Upper lobe of right lung (tissue), 1 donor: ENCODE measurements at regions not wholly inside any gene's neighbourhood (a gene's known extent, or its start where the extent isn't known, plus 50 kb on each side); places are given as distances from the start of the nearest gene placed in this dataset.
"Not testable (repeated sequence)": the region's sequence is repeated elsewhere in the genome, so short reads cannot be mapped to it uniquely, and the experiment has no call there.

ENCODE experiments used
- ATAC-seq: fragments of 200-7000 bp; cut with Tn5 transposase; one replicate; pipeline ENCODE4 v1.9.1; 2020; ENCODE audit warnings: mild to moderate bottlenecking, moderate library complexity
- DNase-seq: peaks from one replicate; pipeline ENCODE4 v3.0.0-alpha.2; 2020
- H3K27ac ChIP-seq: fragments of 200-600 bp; one replicate; pipeline ENCODE4 v1.8.0; 2022
- H3K27me3 ChIP-seq: fragments of 200-600 bp; one replicate; pipeline ENCODE4 v1.8.0; 2022; ENCODE audit warnings: mild to moderate bottlenecking
- H3K36me3 ChIP-seq: fragments of 200-600 bp; one replicate; pipeline ENCODE4 v1.8.0; 2022
- H3K4me1 ChIP-seq: fragments of 200-600 bp; one replicate; pipeline ENCODE4 v1.8.0; 2022
- H3K4me3 ChIP-seq: fragments of 200-600 bp; one replicate; pipeline ENCODE4 v1.8.0; 2022; ENCODE audit warnings: mild to moderate bottlenecking
- H3K9me3 ChIP-seq: fragments of 200-600 bp; one replicate; pipeline ENCODE4 v1.8.0; 2022
- CTCF ChIP-seq: fragments of 200-600 bp; IDR thresholded peaks from one replicate; pipeline ENCODE4 v1.8.0; 2022; ENCODE audit warnings: antibody characterized with exemption
- intact Hi-C: fragments of 100-400 bp; cut with DNase I; formaldehyde crosslinking; loops from one replicate; pipeline ENCODE4 v1.11.0; 2022
- donor health status: DM: no; HTN: yes; CAD: no; lungs with severe emphysema.

DNA sequence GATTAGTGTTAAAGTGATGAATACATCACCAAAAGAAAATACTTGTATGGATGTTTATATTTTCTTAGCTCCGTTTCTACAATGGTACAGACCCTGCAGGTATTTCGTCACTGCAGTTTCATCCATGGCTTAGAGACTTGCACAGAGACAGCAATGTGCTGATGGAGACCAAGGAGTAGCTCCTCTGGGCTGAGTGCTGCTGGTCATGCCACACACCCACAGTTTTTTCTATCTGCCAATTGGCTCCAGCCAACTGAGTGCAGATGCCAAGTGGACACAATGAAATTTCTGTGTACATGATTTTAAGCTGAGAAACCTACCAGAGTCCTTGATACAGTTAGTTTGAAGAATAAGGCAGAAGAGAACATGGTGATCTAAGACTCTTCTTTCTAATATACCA is 145.9 kb upstream of the ADCY2 start:
- no peaks in the 10 kb centered on the region for H3K27me3 ChIP-seq
- intact Hi-C loops = no loop called here
- no peak for TF ChIP-seq CTCF
- H3K27ac ChIP-seq = no peak overlapping the region
- no peak for ATAC-seq
- H3K4me3 ChIP-seq = no peak overlapping the region
- no peak for DNase-seq
- no peaks in the 10 kb centered on the region for H3K36me3 ChIP-seq
- H3K9me3 ChIP-seq = no peaks in the 10 kb centered on the region
- H3K4me1 ChIP-seq = no peaks in the 10 kb centered on the region

GRCh38 chr5:7250611-7251010 is 145.3 kb upstream of the ADCY2 start:
- Histone ChIP-seq H3K27ac (peak overlapping the region; percentile 56), H3K4me1 (no peaks in the 10 kb centered on the region), H3K27me3 (no peaks in the 10 kb centered on the region), H3K9me3 (no peaks in the 10 kb centered on the region), H3K36me3 (no peaks in the 10 kb centered on the region), H3K4me3 (no peak overlapping the region)
- no peak for TF ChIP-seq CTCF
- intact Hi-C loops = no loop called here
- ATAC-seq (peak; percentile 46), DNase-seq (no peak)

DNA sequence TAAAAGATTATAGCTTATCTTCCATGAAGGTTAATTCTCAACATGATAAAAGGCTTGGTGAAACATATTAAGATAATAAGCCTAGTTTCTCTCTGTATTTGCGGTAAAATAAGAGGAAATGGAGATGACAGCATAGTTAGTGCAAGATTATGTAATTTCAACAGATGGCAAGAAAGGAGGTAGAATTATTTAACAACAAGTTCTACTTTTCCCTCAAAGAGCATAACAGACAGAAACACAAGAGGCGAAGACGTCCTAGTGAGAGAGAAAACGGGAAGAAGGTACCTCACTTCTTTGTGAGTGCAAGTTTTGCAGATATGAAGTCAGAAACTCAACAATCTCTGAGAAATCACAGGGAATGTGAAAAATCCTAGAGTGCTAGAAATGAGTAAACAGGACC is 144.8 kb upstream of the ADCY2 start:
- intact Hi-C loops = no loop called here
- no peak overlapping the region for H3K4me3 ChIP-seq
- no peaks in the 10 kb centered on the region for H3K27me3 ChIP-seq
- no peak for DNase-seq
- ATAC-seq = peak; percentile 54
- TF ChIP-seq CTCF = no peak
- no peaks in the 10 kb centered on the region for H3K4me1 ChIP-seq
- H3K27ac ChIP-seq = peak overlapping the region; percentile 56
- H3K36me3 ChIP-seq = no peaks in the 10 kb centered on the region
- no peaks in the 10 kb centered on the region for H3K9me3 ChIP-seq

DNA sequence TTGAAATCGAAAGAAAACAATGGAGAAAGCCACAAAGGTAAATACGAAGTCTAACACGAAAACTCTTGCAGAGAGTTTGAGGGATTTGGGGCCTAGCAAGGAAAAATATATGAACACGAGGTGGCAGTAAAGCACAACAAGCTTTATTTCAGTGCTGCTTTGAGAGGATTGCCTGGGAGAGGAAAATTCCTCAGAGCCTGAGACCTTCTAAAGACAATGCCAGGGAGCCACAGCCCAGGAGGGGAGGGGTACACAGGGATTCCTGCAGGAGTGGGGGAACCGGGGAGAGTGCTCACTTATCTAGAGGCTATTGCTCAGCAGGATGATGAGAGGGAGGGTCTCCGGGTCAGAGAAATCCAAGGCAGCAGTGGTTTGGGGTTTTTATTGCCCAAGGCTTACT is 134.9 kb upstream of the ADCY2 start:
- H3K4me1 ChIP-seq = no peaks in the 10 kb centered on the region
- intact Hi-C loops = no loop called here
- no peak overlapping the region for H3K4me3 ChIP-seq
- ATAC-seq (peak; percentile 54), DNase-seq (no peak)
- no peaks in the 10 kb centered on the region for H3K27me3 ChIP-seq
- TF ChIP-seq CTCF = peak; percentile 57
- H3K9me3 ChIP-seq = no peaks in the 10 kb centered on the region
- H3K36me3 ChIP-seq = no peaks in the 10 kb centered on the region
- no peak overlapping the region for H3K27ac ChIP-seq

DNA sequence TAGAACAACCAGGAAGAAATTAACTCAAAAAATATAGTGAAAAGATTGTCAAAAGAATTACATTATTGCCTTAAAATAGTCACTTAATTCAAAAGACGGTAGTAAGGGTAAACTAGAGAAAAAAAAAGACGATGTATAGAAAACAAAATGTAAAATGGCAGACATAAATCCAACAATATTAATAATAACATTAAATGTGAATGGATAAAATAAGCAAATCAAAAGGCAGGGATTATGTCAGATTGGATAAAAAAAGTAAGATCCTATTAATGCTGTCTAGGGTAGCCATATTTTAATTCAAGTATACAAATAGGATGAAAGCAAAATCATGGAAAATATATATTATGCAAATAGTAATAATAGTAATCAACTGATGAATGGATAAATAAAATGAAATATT is 134.0 kb upstream of the ADCY2 start:
- Histone ChIP-seq H3K4me1 (no peaks in the 10 kb centered on the region), H3K36me3 (no peaks in the 10 kb centered on the region), H3K27ac (no peak overlapping the region), H3K27me3 (no peaks in the 10 kb centered on the region), H3K4me3 (no peak overlapping the region), H3K9me3 (no peaks in the 10 kb centered on the region)
- TF ChIP-seq CTCF = no peak
- DNase-seq (no peak), ATAC-seq (no peak)
- intact Hi-C loops = no loop called here

DNA sequence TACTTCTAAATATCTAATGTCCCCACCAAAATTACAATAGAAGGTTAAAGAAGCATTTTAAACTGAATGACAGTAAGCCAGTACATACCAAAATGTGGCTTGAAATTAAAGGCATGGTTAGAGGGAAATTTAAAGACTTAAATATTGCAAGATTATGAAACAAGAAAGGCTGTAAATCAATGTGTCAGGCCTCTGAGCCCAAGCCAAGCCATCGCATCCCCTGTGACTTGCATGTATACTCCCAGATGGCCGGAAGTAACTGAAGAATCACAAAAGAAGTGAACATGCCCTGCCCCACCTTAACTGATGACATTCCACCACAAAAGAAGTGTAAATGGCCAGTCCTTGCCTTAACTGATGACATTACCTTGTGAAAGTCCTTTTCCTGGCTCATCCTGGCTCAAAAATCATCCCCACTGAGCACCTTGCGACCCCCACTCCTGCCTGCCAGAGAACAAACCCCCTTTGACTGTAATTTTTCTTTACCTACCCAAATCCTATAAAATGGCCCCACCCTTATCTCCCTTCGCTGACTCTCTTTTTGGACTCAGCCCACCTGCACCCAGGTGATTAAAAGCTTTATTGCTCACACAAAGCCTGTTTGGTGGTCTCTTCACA is 132.4 kb upstream of the ADCY2 start:
- H3K27ac ChIP-seq, H3K36me3 ChIP-seq, H3K4me1 ChIP-seq, H3K4me3 ChIP-seq, H3K9me3 ChIP-seq, intact Hi-C loops, ATAC-seq, DNase-seq, H3K27me3 ChIP-seq: not testable (repeated sequence)

- H3K4me3 ChIP-seq, H3K27me3 ChIP-seq, H3K4me1 ChIP-seq, intact Hi-C loops, ATAC-seq, H3K27ac ChIP-seq, H3K36me3 ChIP-seq, DNase-seq, H3K9me3 ChIP-seq: not testable (repeated sequence)
Observed at GRCh38 chr5:7265776-7266175, 130.2 kb upstream of the ADCY2 start.

DNA sequence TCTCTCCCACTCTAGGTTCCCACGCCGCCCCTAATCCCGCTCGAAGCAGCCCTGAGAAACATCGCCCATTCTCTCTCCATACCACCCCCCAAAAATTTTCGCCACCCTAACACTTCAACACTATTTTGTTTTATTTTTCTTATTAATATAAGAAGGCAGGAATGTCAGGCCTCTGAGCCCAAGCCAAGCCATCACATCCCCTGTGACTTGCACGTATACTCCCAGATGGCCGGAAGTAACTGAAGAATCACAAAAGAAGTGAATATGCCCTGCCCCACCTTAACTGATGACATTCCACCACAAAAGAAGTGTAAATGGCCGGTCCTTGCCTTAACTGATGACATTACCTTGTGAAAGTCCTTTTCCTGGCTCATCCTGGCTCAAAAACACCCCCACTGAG is 127.2 kb upstream of the ADCY2 start:
- DNase-seq, H3K27me3 ChIP-seq, H3K9me3 ChIP-seq, ATAC-seq, H3K4me1 ChIP-seq, H3K27ac ChIP-seq, intact Hi-C loops, H3K4me3 ChIP-seq, H3K36me3 ChIP-seq: not testable (repeated sequence)
